ENCODE measurements at regions not wholly inside any gene's neighbourhood (a gene's known extent, or its start where the extent isn't known, plus 50 kb on each side); places are given as distances from the start of the nearest gene placed in this dataset.

- no peak for TF ChIP-seq CTCF (IDR thresholded peaks at IDR 0.05; ENCODE audit: low read depth, low read length)
- in situ Hi-C loops (cut with HindIII; ENCODE audit: low sequenced_read_pairs), result no loop called here
- no peak for DNase-seq (ENCODE audit: low read depth, low spot score)
- no peak overlapping the region for H3K4me3 ChIP-seq (ENCODE audit: low read depth, low read length)
These were observed 430.3 kb upstream of the NRP1 start for GRCh38 chr10:33764694-33765185.

GRCh38 chr10:33760056-33760943 is 425.8 kb upstream of the NRP1 start:
- H3K4me3 ChIP-seq (ENCODE audit: low read depth, low read length), result no peak overlapping the region

GRCh38 chr10:33759191-33759590 is 424.7 kb upstream of the NRP1 start:
- no peak for TF ChIP-seq CTCF (IDR thresholded peaks at IDR 0.05; ENCODE audit: low read depth, low read length)
- in situ Hi-C loops (cut with HindIII; ENCODE audit: low sequenced_read_pairs), result no loop called here
- no peak for DNase-seq (ENCODE audit: low read depth, low spot score)
- no peak overlapping the region for H3K4me3 ChIP-seq (ENCODE audit: low read depth, low read length)

More at GRCh38 chr10:33760056-33760943, 425.8 kb upstream of the NRP1 start:
- in situ Hi-C loops (cut with HindIII; ENCODE audit: low sequenced_read_pairs), result no loop called here
- no peak for DNase-seq (ENCODE audit: low read depth, low spot score)
- no peak for TF ChIP-seq CTCF (IDR thresholded peaks at IDR 0.05; ENCODE audit: low read depth, low read length)

- no peak overlapping the region for H3K4me3 ChIP-seq (ENCODE audit: low read depth, low read length)
- no peak for DNase-seq (ENCODE audit: low read depth, low spot score)
- no peak for TF ChIP-seq CTCF (IDR thresholded peaks at IDR 0.05; ENCODE audit: low read depth, low read length)
- in situ Hi-C loops (cut with HindIII; ENCODE audit: low sequenced_read_pairs), result no loop called here
These were observed 423.8 kb upstream of the NRP1 start for GRCh38 chr10:33758299-33758698.

- DNase-seq (ENCODE audit: low read depth, low spot score), result no peak
- TF ChIP-seq CTCF (IDR thresholded peaks at IDR 0.05; ENCODE audit: low read depth, low read length), result no peak
- no peak overlapping the region for H3K4me3 ChIP-seq (ENCODE audit: low read depth, low read length)
- in situ Hi-C loops (cut with HindIII; ENCODE audit: low sequenced_read_pairs), result no loop called here
These were observed 419.6 kb upstream of the NRP1 start for GRCh38 chr10:33754052-33754451.

GRCh38 chr10:33753389-33753788 is 418.9 kb upstream of the NRP1 start:
- in situ Hi-C loops (cut with HindIII; ENCODE audit: low sequenced_read_pairs), result no loop called here
- no peak for DNase-seq (ENCODE audit: low read depth, low spot score)
- no peak overlapping the region for H3K4me3 ChIP-seq (ENCODE audit: low read depth, low read length)
- TF ChIP-seq CTCF (IDR thresholded peaks at IDR 0.05; ENCODE audit: low read depth, low read length), result no peak

Measured in astrocyte of the spinal cord (primary cell).